ENCODE measurements at regions not wholly inside any gene's neighbourhood (a gene's known extent, or its start where the extent isn't known, plus 50 kb on each side); places are given as distances from the start of the nearest gene placed in this dataset.

- TF ChIP-seq EZH2 (IDR thresholded peaks at IDR 0.05; ENCODE audit: insufficient read depth, poor library complexity, severe bottlenecking) = no peak
- no peak for TF ChIP-seq EZH2phosphoT487 (IDR thresholded peaks at IDR 0.05; ENCODE audit: insufficient read depth, low read depth)
These were observed 192.6 kb upstream of the NECTIN1 start for GRCh38 chr11:119921571-119921970.

Data from GM23248 (cell line).